GM03348 (cell line): ENCODE measurements at regions not wholly inside any gene's neighbourhood (a gene's known extent, or its start where the extent isn't known, plus 50 kb on each side); places are given as distances from the start of the nearest gene placed in this dataset.
"Not testable (repeated sequence)": the region's sequence is repeated elsewhere in the genome, so short reads cannot be mapped to it uniquely, and the experiment has no call there.

Experiments
- DNase-seq: peaks from one replicate; pipeline ENCODE4 v3.0.0; 2012; ENCODE audit warnings: low spot score

- DNase-seq: no peak
Measured at GRCh38 chr13:70275841-70276240, 167.6 kb upstream of the KLHL1 start.

- no peak for DNase-seq
Measured at GRCh38 chr13:70255406-70255991, 147.2 kb upstream of the KLHL1 start.

GRCh38 chr13:70253834-70254233, 145.6 kb upstream of the KLHL1 start:
- no peak for DNase-seq

GRCh38 chr13:70253411-70253810, 145.2 kb upstream of the KLHL1 start:
- DNase-seq: no peak

- DNase-seq: no peak
Measured at GRCh38 chr13:70249332-70250064, 141.2 kb upstream of the KLHL1 start.

GRCh38 chr13:70237131-70237530, 128.9 kb upstream of the KLHL1 start:
- no peak for DNase-seq

GRCh38 chr13:70235565-70235964, 127.3 kb upstream of the KLHL1 start:
- no peak for DNase-seq

- DNase-seq: no peak
Measured at GRCh38 chr13:70223911-70224310, 115.7 kb upstream of the KLHL1 start.

- no peak for DNase-seq
Measured at GRCh38 chr13:70222926-70223325, 114.7 kb upstream of the KLHL1 start.

GRCh38 chr13:70218618-70219017, 110.4 kb upstream of the KLHL1 start:
- DNase-seq: no peak

- not testable (repeated sequence) for DNase-seq
Measured at GRCh38 chr13:70208968-70209367, 100.7 kb upstream of the KLHL1 start.

GRCh38 chr13:70206671-70207070, 98.4 kb upstream of the KLHL1 start:
- DNase-seq: no peak

- DNase-seq: no peak
Measured at GRCh38 chr13:70203661-70204229, 95.5 kb upstream of the KLHL1 start.

GRCh38 chr13:70191034-70191433, 82.8 kb upstream of the KLHL1 start:
- no peak for DNase-seq

GRCh38 chr13:70189981-70190380, 81.7 kb upstream of the KLHL1 start:
- DNase-seq: no peak

- DNase-seq: no peak
Measured at GRCh38 chr13:70188567-70188966, 80.3 kb upstream of the KLHL1 start.

- no peak for DNase-seq
Measured at GRCh38 chr13:70183041-70183440, 74.8 kb upstream of the KLHL1 start.
